HCT116 (cell line): ENCODE measurements at regions not wholly inside any gene's neighbourhood (a gene's known extent, or its start where the extent isn't known, plus 50 kb on each side); places are given as distances from the start of the nearest gene placed in this dataset.

ENCODE experiments used
- ATAC-seq: fragments of 200-7000 bp; cut with Tn5 transposase; 2 replicates; pipeline ENCODE4 v1.9.1; 2020; ENCODE audit warnings: mild to moderate bottlenecking, moderate library complexity
- BruUV-seq: library from RNA; stranded (reverse); fragments of 400-500 nt; replicated peaks from 2 replicates; lab custom pipeline; 2021; lab: Mats Ljungman, UMichigan
- CTCF ChIA-PET: fragments of 300-600 bp; sonication (Branson Sonifier 250); formaldehyde crosslinking; loops from one replicate; lab custom pipeline; 2021; ENCODE audit warnings: antibody characterized with exemption; lab: Charles Lee
- POLR2A ChIA-PET: fragments of 300-600, 350-600 bp; sonication (Branson Sonifier 250); formaldehyde crosslinking; loops from one replicate; lab custom pipeline; 2021; ENCODE audit warnings: antibody characterized with exemption; lab: Charles Lee
- RAD21 ChIA-PET, 2 experiments: fragments of 300-600 bp; sonication (Branson Sonifier 250); formaldehyde crosslinking; loops; one replicate each; lab custom pipeline; 2023; ENCODE audit warnings: low total read pairs in 2 of 2; ENCODE audit not compliant: uncharacterized antibody in 2 of 2, unreplicated experiment in 2 of 2, low non-redundant PET in 1 of 2; lab: Charles Lee
- DNase-seq: peaks from one replicate; pipeline ENCODE4 v3.0.0-alpha.2; 2010; ENCODE audit warnings: low read depth, low spot score
- H2AFZ ChIP-seq: fragments of 200-600 bp; shearing (Covaris generic), sonication (generic); 2 replicates; pipeline ENCODE4 v1.6.1; 2017; ENCODE audit warnings: low read depth, mixed run types, mixed read lengths, antibody characterized with exemption, low read length; ENCODE audit not compliant: poor library complexity, severe bottlenecking
- H3K27ac ChIP-seq: 2 replicates; pipeline ENCODE4 v1.5.1; 2012; ENCODE audit warnings: low read depth, low read length
- H3K27me3 ChIP-seq: fragments of 200-600 bp; sonication (generic); 2 replicates; pipeline ENCODE4 v1.6.1; 2016; ENCODE audit warnings: mixed run types, low read length, mixed read lengths; ENCODE audit not compliant: insufficient read depth
- H3K36me3 ChIP-seq, 2 experiments: fragments of 200-500 bp in 1 of 2; fragments of 200-600 bp in 1 of 2; sonication (Bioruptor generic) in 1 of 2; sonication (generic) in 1 of 2; 2 replicates each; pipeline versions ENCODE4 v1.5.1 to v1.6.1; 2014 to 2016; ENCODE audit warnings: low read length in 2 of 2, inconsistent platforms in 1 of 2, mixed read lengths in 1 of 2, mixed run types in 1 of 2; ENCODE audit not compliant: insufficient read depth in 2 of 2, control insufficient read depth in 1 of 2
- H3K4me1 ChIP-seq, 2 experiments: fragments of 200-600 bp in 1 of 2; sonication (generic) in 1 of 2; 2 replicates each; pipeline versions ENCODE4 v1.5.1 to v1.6.1; 2012 to 2017; ENCODE audit warnings: low read length in 2 of 2, inconsistent platforms in 1 of 2, mild to moderate bottlenecking in 1 of 2, mixed read lengths in 1 of 2, mixed run types in 1 of 2, moderate library complexity in 1 of 2; ENCODE audit not compliant: insufficient read depth in 2 of 2, control insufficient read depth in 1 of 2
- H3K4me2 ChIP-seq: fragments of 200-600 bp; sonication (generic); 2 replicates; pipeline ENCODE4 v1.6.1; 2017; ENCODE audit warnings: mixed run types, low read length, mixed read lengths
- H3K4me3 ChIP-seq, 2 experiments: fragments of 200-600 bp in 1 of 2; sonication (generic) in 1 of 2; replicated peaks in 1 of 2; 2 replicates each; pipeline ENCODE4 v1.5.1; 2011 to 2016; ENCODE audit warnings: low read length in 2 of 2, control low read depth in 1 of 2, low read depth in 1 of 2, mild to moderate bottlenecking in 1 of 2, mixed read lengths in 1 of 2, mixed run types in 1 of 2
- H3K79me2 ChIP-seq: fragments of 200-600 bp; sonication (generic); 2 replicates; pipeline ENCODE4 v1.6.1; 2017; ENCODE audit warnings: mild to moderate bottlenecking, mixed run types, low read length, moderate library complexity, mixed read lengths; ENCODE audit not compliant: insufficient read depth
- H3K9ac ChIP-seq: fragments of 200-600 bp; sonication (generic); 2 replicates; pipeline ENCODE4 v1.6.1; 2016; ENCODE audit warnings: low read length, mixed read lengths
- H3K9me2 ChIP-seq: fragments of 200-600 bp; sonication (generic), shearing (Covaris generic); 2 replicates; pipeline ENCODE4 v1.6.1; 2017; ENCODE audit warnings: mixed run types, mild to moderate bottlenecking, moderate library complexity; ENCODE audit not compliant: insufficient read depth
- H3K9me3 ChIP-seq, 2 experiments: fragments of 200-500 bp in 1 of 2; fragments of 200-600 bp in 1 of 2; sonication (Bioruptor generic) in 1 of 2; sonication (generic) in 1 of 2; 2 replicates each; pipeline ENCODE4 v1.6.1; 2014 to 2017; ENCODE audit warnings: low read length in 2 of 2, mixed read lengths in 2 of 2, inconsistent platforms in 1 of 2, low read depth in 1 of 2, mild to moderate bottlenecking in 1 of 2, mixed run types in 1 of 2, moderate library complexity in 1 of 2; ENCODE audit not compliant: control insufficient read depth in 1 of 2, insufficient read depth in 1 of 2
- H4K20me1 ChIP-seq: fragments of 200-600 bp; sonication (generic), shearing (Covaris generic); 2 replicates; pipeline ENCODE4 v1.6.1; 2017; ENCODE audit warnings: mixed run types, mild to moderate bottlenecking, moderate library complexity; ENCODE audit not compliant: insufficient read depth
- ATF3 ChIP-seq: IDR thresholded peaks from 2 replicates; pipeline ENCODE4 v1.6.1; 2012
- CEBPB ChIP-seq: IDR thresholded peaks from 2 replicates; pipeline ENCODE4 v1.6.1; 2012; ENCODE audit warnings: low read depth
- CTCF ChIP-seq, 3 experiments: fragments of 200-600 bp in 1 of 3; sonication (generic) in 1 of 3; IDR thresholded peaks in 2 of 3; conservative IDR thresholded peaks in 1 of 3; 2 replicates each; pipeline ENCODE4 v1.5.1; 2012 to 2017; ENCODE audit warnings: low read depth in 2 of 3, low read length in 2 of 3, antibody characterized with exemption in 1 of 3, borderline replicate concordance in 1 of 3, control low read depth in 1 of 3, mild to moderate bottlenecking in 1 of 3, mixed read lengths in 1 of 3, mixed run types in 1 of 3, moderate library complexity in 1 of 3; ENCODE audit not compliant: insufficient read depth in 1 of 3
- EGR1 ChIP-seq: IDR thresholded peaks from 2 replicates; pipeline ENCODE4 v1.6.1; 2012; ENCODE audit warnings: low read depth
- ELF1 ChIP-seq: IDR thresholded peaks from 2 replicates; pipeline ENCODE4 v1.6.1; 2012; ENCODE audit warnings: low read depth, borderline replicate concordance
- EZH2 ChIP-seq: fragments of 200-600 bp; sonication (generic); IDR thresholded peaks from 2 replicates; pipeline ENCODE4 v1.6.1; 2017; ENCODE audit warnings: antibody characterized with exemption, mixed run types
- FOSL1 ChIP-seq: IDR thresholded peaks from 2 replicates; pipeline ENCODE4 v1.6.1; 2012; ENCODE audit warnings: low read depth
- JUND ChIP-seq: IDR thresholded peaks from 2 replicates; pipeline ENCODE4 v1.6.1; 2012
- MAX ChIP-seq: IDR thresholded peaks from 2 replicates; pipeline ENCODE4 v1.6.1; 2012
- POLR2A ChIP-seq: IDR thresholded peaks from 2 replicates; pipeline ENCODE4 v1.7.0; 2011; ENCODE audit warnings: borderline replicate concordance; ENCODE audit not compliant: insufficient read depth, insufficient read length; ENCODE audit errors: extremely low read depth
- POLR2AphosphoS5 ChIP-seq: IDR thresholded peaks from 2 replicates; pipeline ENCODE4 v1.6.1; 2011; ENCODE audit warnings: mild to moderate bottlenecking, low read depth, low read length, moderate library complexity
- RAD21 ChIP-seq: IDR thresholded peaks from 2 replicates; pipeline ENCODE4 v1.6.1; 2012; ENCODE audit warnings: low read depth, mild to moderate bottlenecking
- SIN3A ChIP-seq: IDR thresholded peaks from 2 replicates; pipeline ENCODE4 v1.6.1; 2012; ENCODE audit warnings: low read depth
- SP1 ChIP-seq: IDR thresholded peaks from 2 replicates; pipeline ENCODE4 v1.6.1; 2012; ENCODE audit warnings: low read depth
- SRF ChIP-seq: IDR thresholded peaks from 2 replicates; pipeline ENCODE4 v1.6.1; 2012; ENCODE audit warnings: low read depth
- TCF7L2 ChIP-seq: IDR thresholded peaks from 2 replicates; pipeline ENCODE4 v1.7.0; 2011; ENCODE audit warnings: borderline replicate concordance, inconsistent platforms; ENCODE audit not compliant: insufficient read depth, insufficient read length; ENCODE audit errors: extremely low read depth
- YY1 ChIP-seq: IDR thresholded peaks from 2 replicates; pipeline ENCODE4 v1.6.1; 2011; ENCODE audit warnings: low read length, low read depth, moderate library complexity, mild to moderate bottlenecking; ENCODE audit not compliant: insufficient replicate concordance; ENCODE audit errors: extremely low read depth
- ZBTB33 ChIP-seq: IDR thresholded peaks from 2 replicates; pipeline ENCODE4 v1.6.1; 2011; ENCODE audit warnings: mild to moderate bottlenecking, low read length, moderate library complexity; ENCODE audit not compliant: insufficient replicate concordance; ENCODE audit errors: extremely low read depth
- ZFX ChIP-seq: fragments of 450-650 bp; IDR thresholded peaks from 2 replicates; pipeline ENCODE4 v1.6.1; 2017
- ZNF274 ChIP-seq: fragments of 200-500 bp; sonication (Bioruptor generic); IDR thresholded peaks from 2 replicates; pipeline ENCODE4 v1.6.1; 2014; ENCODE audit warnings: mild to moderate bottlenecking, low read depth, low read length, inconsistent platforms
- intact Hi-C: fragments of 100-400 bp; cut with micrococcal nuclease; formaldehyde crosslinking; loops from 2 replicates; pipeline ENCODE4 v1.10.0; 2022

GRCh38 chr13:80783926-80784565, 443.1 kb upstream of the SPRY2 start:
- Histone ChIP-seq H3K4me2 (no peak overlapping the region), H4K20me1 (no peaks in the 10 kb centered on the region), H3K4me1 (no peaks in the 10 kb centered on the region), H3K4me3 (no peak overlapping the region), H2AFZ (no peak overlapping the region), H3K36me3 (no peaks in the 10 kb centered on the region), H3K79me2 (no peaks in the 10 kb centered on the region), H3K9me2 (no peaks in the 10 kb centered on the region), H3K27me3 (no peaks in the 10 kb centered on the region), H3K27ac (no peak overlapping the region), H3K9ac (no peak overlapping the region), H3K9me3 (0 out of 4 replicates have a peak, but pooled peaks cover 0 to 2% of the 10 kb centered on the region in 2 experiments)
- no TSS peak for BruUV-seq
- TF ChIP-seq JUND: no peak
- TF ChIP-seq ZBTB33: no peak
- TF ChIP-seq ELF1: no peak
- no peak for TF ChIP-seq ZNF274
- no peak for TF ChIP-seq SIN3A
- TF ChIP-seq YY1: no peak
- TF ChIP-seq CEBPB: no peak
- TF ChIP-seq TCF7L2: no peak
- no peak for TF ChIP-seq ATF3
- no peak for TF ChIP-seq SRF
- no peak for TF ChIP-seq FOSL1
- no peak for TF ChIP-seq POLR2A
- no peak for TF ChIP-seq EGR1
- no peak for TF ChIP-seq EZH2
- no peak for TF ChIP-seq POLR2AphosphoS5
- TF ChIP-seq RAD21: no peak
- no peak for TF ChIP-seq CTCF (IDR thresholded peaks at IDR 0.05 in 2 of 3, conservative IDR thresholded peaks at IDR 0.05 in 1 of 3; ENCODE audit: borderline replicate concordance in 1 of 3, insufficient read depth in 1 of 3, low read depth in 2 of 3, low read length in 2 of 3)
- no peak for TF ChIP-seq SP1
- no peak for TF ChIP-seq ZFX
- TF ChIP-seq MAX: no peak
- intact Hi-C loops: no loop called here
- ChIA-PET CTCF (no interaction called here), POLR2A (no interaction called here), RAD21 (no interaction called here)
- DNase-seq (no peak), ATAC-seq (no peak)
